CD4-positive, CD25-positive, alpha-beta regulatory T cell (primary cell): ENCODE measurements at regions not wholly inside any gene's neighbourhood (a gene's known extent, or its start where the extent isn't known, plus 50 kb on each side); places are given as distances from the start of the nearest gene placed in this dataset.
A peak's percentile ranks its signal among the peaks of the same experiment; 100 is the strongest.

Experiments
- ATAC-seq, 2 donors: fragments of 150-1000 bp; cut with Tn5 transposase; one replicate each; pipeline ENCODE4 v1.10.0; 2021; ENCODE audit warnings: low read depth in 2 of 2, moderate number of reproducible peaks in 2 of 2, moderate library complexity in 1 of 2
- DNase-seq, 3 donors: peaks; one replicate each; pipeline versions ENCODE4 v3.0.0 to v3.0.0-alpha.2; 2012 to 2022; ENCODE audit warnings: mixed read lengths in 1 of 3
- H3K27ac ChIP-seq: one replicate; pipeline ENCODE4 v1.7.0; 2013; ENCODE audit warnings: mild to moderate bottlenecking, low read length; ENCODE audit not compliant: insufficient read depth, poor library complexity, severe bottlenecking
- H3K27me3 ChIP-seq: one replicate; pipeline ENCODE4 v1.7.0; 2013; ENCODE audit warnings: low read length; ENCODE audit not compliant: control insufficient read depth, insufficient read depth
- H3K36me3 ChIP-seq: one replicate; pipeline ENCODE4 v1.7.0; 2013; ENCODE audit warnings: mild to moderate bottlenecking, low read length, moderate library complexity; ENCODE audit not compliant: control insufficient read depth, insufficient read depth
- H3K4me1 ChIP-seq: 2 replicates; pipeline ENCODE4 v1.7.0; 2013; ENCODE audit warnings: mild to moderate bottlenecking, low read length; ENCODE audit not compliant: insufficient read depth, control insufficient read depth, poor library complexity, severe bottlenecking
- H3K4me3 ChIP-seq: one replicate; pipeline ENCODE4 v1.7.0; 2013; ENCODE audit warnings: low read depth, mild to moderate bottlenecking, low read length, moderate library complexity
- H3K9me3 ChIP-seq, 2 experiments: 1 replicate in 1 of 2; 2 replicates in 1 of 2; pipeline ENCODE4 v1.7.0; 2013; ENCODE audit warnings: low read length in 2 of 2, mild to moderate bottlenecking in 1 of 2, moderate library complexity in 1 of 2; ENCODE audit not compliant: control insufficient read depth in 2 of 2
- H3K27ac Mint-ChIP-seq, 3 donors: one replicate each; pipeline ENCODE4 v1.8.0; 2020 to 2022; ENCODE audit warnings: mild to moderate bottlenecking in 3 of 3, mixed read lengths in 3 of 3, moderate library complexity in 2 of 3
- H3K27me3 Mint-ChIP-seq: one replicate; pipeline ENCODE4 v1.8.0; 2022; ENCODE audit warnings: mild to moderate bottlenecking, mixed read lengths
- H3K36me3 Mint-ChIP-seq: one replicate; pipeline ENCODE4 v1.8.0; 2020; ENCODE audit warnings: mixed read lengths
- H3K4me1 Mint-ChIP-seq, 4 donors: one replicate each; pipeline ENCODE4 v1.8.0; 2020 to 2022; ENCODE audit warnings: mixed read lengths in 4 of 4, mild to moderate bottlenecking in 1 of 4
- H3K4me3 Mint-ChIP-seq, 4 donors: one replicate each; pipeline ENCODE4 v1.8.0; 2020 to 2022; ENCODE audit warnings: mild to moderate bottlenecking in 4 of 4, mixed read lengths in 4 of 4, moderate library complexity in 3 of 4
- H3K9me3 Mint-ChIP-seq, 7 donors: one replicate each; pipeline ENCODE4 v1.8.0; 2020 to 2022; ENCODE audit warnings: mixed read lengths in 7 of 7, mild to moderate bottlenecking in 3 of 7, moderate library complexity in 2 of 7

DNA sequence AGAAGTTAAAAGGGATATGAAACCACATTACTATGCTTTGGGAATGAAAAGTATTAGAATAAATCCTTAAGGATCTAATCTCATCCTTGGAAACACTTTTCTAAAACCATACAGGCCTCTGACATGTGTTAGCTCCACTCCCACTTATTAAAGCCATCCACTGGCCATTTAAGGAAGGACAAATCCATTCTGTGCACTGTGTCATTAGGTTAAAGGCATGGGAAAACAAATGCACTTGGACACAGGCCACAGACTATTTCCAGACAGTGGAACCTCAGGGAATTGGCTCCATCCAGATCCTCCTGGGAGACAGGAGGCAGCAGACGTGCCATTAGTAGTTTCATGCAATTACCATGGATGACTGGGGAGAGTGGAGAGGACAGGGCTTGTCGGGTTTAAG lies 454.9 kb downstream of the ENC1 start:
- Histone ChIP-seq H3K4me3 (no peak overlapping the region), H3K4me1 (no peaks in the 10 kb centered on the region), H3K27ac (no peak overlapping the region), H3K27me3 (no peaks in the 10 kb centered on the region), H3K9me3 (no peaks in the 10 kb centered on the region), H3K36me3 (no peaks in the 10 kb centered on the region)
- no peak for ATAC-seq
- H3K4me3 Mint-ChIP-seq = no peak overlapping the region
- no peak for DNase-seq
- no peaks in the 10 kb centered on the region for H3K27me3 Mint-ChIP-seq
- no peaks in the 10 kb centered on the region for H3K36me3 Mint-ChIP-seq
- H3K27ac Mint-ChIP-seq = no peak overlapping the region
- peaks cover 0 to 9% (median 0%) of the 10 kb centered on the region in 7 donors for H3K9me3 Mint-ChIP-seq
- peaks cover 0 to 5% (median under 1%) of the 10 kb centered on the region in 4 donors for H3K4me1 Mint-ChIP-seq

DNA sequence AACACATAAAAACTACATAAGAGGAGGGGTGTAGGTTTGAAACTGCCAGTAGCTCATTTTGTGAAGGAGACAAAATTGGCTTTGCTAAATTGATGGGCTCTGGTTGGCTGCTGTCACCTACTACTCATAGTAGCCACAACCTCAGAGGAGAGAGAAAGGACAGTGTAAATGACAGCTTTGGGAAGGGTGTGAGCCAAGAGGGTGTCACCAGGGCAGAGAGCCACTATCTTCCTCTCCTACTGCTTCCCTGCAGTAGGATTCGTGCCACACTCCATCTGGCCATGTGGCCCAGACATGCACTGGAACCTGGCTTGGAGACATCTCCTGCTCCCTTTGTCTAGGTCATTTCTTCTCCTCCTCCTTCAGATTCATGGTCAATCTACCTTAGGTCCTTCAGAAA lies 455.9 kb downstream of the ENC1 start:
- Mint-ChIP-seq H3K9me3 (peaks cover 0 to 6% (median 0%) of the 10 kb centered on the region in 7 donors), H3K4me3 (no peak overlapping the region), H3K36me3 (no peaks in the 10 kb centered on the region), H3K27me3 (no peaks in the 10 kb centered on the region), H3K4me1 (peaks cover 0 to 5% (median under 1%) of the 10 kb centered on the region in 4 donors), H3K27ac (no peak overlapping the region)
- no peak for DNase-seq
- Histone ChIP-seq H3K27me3 (no peaks in the 10 kb centered on the region), H3K9me3 (no peaks in the 10 kb centered on the region), H3K27ac (no peak overlapping the region), H3K4me3 (no peak overlapping the region), H3K36me3 (no peaks in the 10 kb centered on the region), H3K4me1 (no peaks in the 10 kb centered on the region)
- ATAC-seq = no peak

DNA sequence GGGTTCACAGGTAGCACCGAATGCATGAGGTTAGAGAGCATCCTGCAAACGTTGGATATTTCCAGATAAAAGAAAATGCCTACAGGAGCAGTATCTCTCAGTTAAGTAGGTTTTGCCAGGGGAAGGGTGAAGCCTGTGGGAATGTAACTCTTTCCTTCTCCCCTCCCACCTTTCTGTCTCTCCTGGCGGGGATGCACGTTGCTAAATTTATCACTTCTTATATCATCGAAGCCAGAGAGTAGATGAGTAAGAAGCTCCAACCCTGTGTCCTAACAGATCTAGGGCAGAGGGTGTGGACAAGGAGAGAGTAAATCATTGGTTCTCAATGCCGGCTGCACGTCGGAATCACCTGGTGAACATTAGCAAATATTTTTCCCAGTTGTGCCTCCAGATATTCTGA lies 457.5 kb downstream of the ENC1 start:
- Mint-ChIP-seq H3K4me3 (no peak overlapping the region), H3K4me1 (peaks cover 0 to 5% (median under 1%) of the 10 kb centered on the region in 4 donors), H3K27ac (no peak overlapping the region), H3K36me3 (no peaks in the 10 kb centered on the region), H3K9me3 (peaks cover 0 to 5% (median 0%) of the 10 kb centered on the region in 7 donors), H3K27me3 (no peaks in the 10 kb centered on the region)
- H3K4me1 ChIP-seq = no peaks in the 10 kb centered on the region
- H3K4me3 ChIP-seq = no peak overlapping the region
- ATAC-seq (no peak), DNase-seq (no peak)
- no peaks in the 10 kb centered on the region for H3K27me3 ChIP-seq
- no peaks in the 10 kb centered on the region for H3K36me3 ChIP-seq
- no peak overlapping the region for H3K27ac ChIP-seq
- H3K9me3 ChIP-seq = no peaks in the 10 kb centered on the region

DNA sequence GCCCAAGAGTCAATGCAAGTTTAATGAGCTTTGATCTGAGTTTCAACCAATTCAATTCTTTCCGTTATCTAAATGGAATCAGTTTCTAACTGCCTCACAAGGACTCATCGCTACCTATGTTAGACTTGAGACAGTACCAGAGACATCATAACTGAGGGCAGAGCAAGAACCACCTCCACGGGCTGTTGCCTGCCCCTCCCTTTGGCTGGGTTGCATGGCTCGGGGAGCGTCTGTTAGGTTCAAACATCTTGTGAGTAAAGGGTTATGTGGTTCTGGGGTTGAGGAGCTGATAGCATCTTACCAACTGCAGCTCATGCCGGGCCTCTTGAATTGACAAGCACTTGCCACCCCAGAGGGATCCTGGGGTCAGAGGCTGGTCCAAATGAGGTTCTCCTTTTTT lies 457.9 kb downstream of the ENC1 start:
- no peak overlapping the region for H3K4me3 ChIP-seq
- ATAC-seq (no peak), DNase-seq (peak in 1 of 3 donors; percentile 1)
- Mint-ChIP-seq H3K9me3 (peaks cover 0 to 4% (median 0%) of the 10 kb centered on the region in 7 donors), H3K27ac (no peak overlapping the region), H3K4me1 (peaks cover 0 to 5% (median under 1%) of the 10 kb centered on the region in 4 donors), H3K4me3 (no peak overlapping the region), H3K27me3 (no peaks in the 10 kb centered on the region), H3K36me3 (no peaks in the 10 kb centered on the region)
- no peaks in the 10 kb centered on the region for H3K36me3 ChIP-seq
- no peak overlapping the region for H3K27ac ChIP-seq
- H3K9me3 ChIP-seq = no peaks in the 10 kb centered on the region
- H3K4me1 ChIP-seq = no peaks in the 10 kb centered on the region
- H3K27me3 ChIP-seq = no peaks in the 10 kb centered on the region

DNA sequence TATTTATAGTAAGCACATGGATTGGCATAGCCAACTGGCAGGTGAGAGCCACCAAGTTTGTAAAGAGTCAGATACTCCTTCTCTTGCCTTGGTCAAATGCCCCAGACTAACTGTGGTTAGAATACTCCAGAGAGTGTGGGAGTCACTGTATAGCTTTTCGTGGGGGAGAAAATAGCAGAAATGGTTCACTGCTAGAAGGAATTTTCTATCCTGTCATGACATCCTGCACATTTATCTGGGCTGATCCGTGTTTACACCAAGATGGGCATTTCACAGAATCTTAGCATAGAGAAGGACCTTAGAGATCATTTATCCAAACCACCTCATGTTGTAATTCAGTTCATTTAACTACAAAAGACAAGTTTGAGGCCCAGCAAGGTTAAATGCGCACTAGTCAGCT lies 460.8 kb downstream of the ENC1 start:
- Mint-ChIP-seq H3K4me3 (no peak overlapping the region), H3K36me3 (no peaks in the 10 kb centered on the region), H3K9me3 (peaks cover 0 to 3% (median 0%) of the 10 kb centered on the region in 7 donors), H3K27me3 (no peaks in the 10 kb centered on the region), H3K27ac (no peak overlapping the region), H3K4me1 (peaks cover 0 to 5% (median 0%) of the 10 kb centered on the region in 4 donors)
- DNase-seq (no peak), ATAC-seq (no peak)
- Histone ChIP-seq H3K27ac (no peak overlapping the region), H3K36me3 (no peaks in the 10 kb centered on the region), H3K4me1 (no peaks in the 10 kb centered on the region), H3K4me3 (no peak overlapping the region), H3K9me3 (no peaks in the 10 kb centered on the region), H3K27me3 (no peaks in the 10 kb centered on the region)

DNA sequence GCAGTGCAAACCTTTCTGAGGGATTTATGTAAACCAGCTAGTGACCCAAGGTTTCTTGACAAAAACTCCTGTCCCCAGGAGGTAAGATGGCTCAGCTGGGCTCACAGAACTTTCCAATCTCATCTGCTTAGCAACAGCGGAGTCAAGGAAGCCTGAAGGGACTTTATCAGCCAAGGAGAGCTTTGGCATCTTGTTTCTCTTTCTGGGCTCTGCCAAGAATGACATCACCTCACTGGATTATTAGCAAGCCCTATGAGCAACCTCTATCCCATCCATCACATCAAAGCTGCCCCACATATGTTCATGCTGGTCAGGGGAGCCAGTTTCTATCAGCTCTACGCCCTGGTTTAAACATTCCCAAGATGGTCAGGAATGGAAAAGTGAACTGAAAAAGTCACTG lies 461.3 kb downstream of the ENC1 start:
- no peak overlapping the region for H3K4me3 ChIP-seq
- H3K36me3 ChIP-seq = no peaks in the 10 kb centered on the region
- Mint-ChIP-seq H3K4me3 (no peak overlapping the region), H3K9me3 (peaks cover 0 to 3% (median 0%) of the 10 kb centered on the region in 7 donors), H3K27me3 (no peaks in the 10 kb centered on the region), H3K36me3 (no peaks in the 10 kb centered on the region), H3K27ac (no peak overlapping the region), H3K4me1 (peaks cover 0 to 5% (median 0%) of the 10 kb centered on the region in 4 donors)
- DNase-seq = no peak
- no peaks in the 10 kb centered on the region for H3K9me3 ChIP-seq
- H3K27ac ChIP-seq = no peak overlapping the region
- no peak for ATAC-seq
- H3K27me3 ChIP-seq = no peaks in the 10 kb centered on the region
- no peaks in the 10 kb centered on the region for H3K4me1 ChIP-seq

DNA sequence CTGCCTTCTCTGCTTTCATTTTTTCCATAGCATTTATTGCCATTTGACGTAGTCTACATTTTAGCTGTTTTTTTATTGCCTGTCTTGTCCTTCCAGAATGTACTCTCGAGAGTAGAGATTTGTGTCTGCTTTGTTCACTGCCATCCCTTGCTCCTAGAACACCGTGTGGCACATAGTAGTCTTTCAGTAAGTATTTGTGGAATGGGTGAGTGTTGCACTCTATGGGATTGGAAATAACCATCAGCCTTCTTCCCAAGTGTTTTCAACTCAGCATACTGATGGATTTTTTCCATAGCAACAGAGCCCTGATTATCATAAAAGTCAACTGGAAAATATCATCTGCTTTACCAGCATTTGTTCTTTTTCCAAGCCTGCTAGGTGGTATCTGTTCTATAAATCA lies 462.6 kb downstream of the ENC1 start:
- H3K27ac Mint-ChIP-seq = no peak overlapping the region
- H3K4me1 ChIP-seq = no peaks in the 10 kb centered on the region
- H3K27me3 ChIP-seq = no peaks in the 10 kb centered on the region
- no peaks in the 10 kb centered on the region for H3K36me3 ChIP-seq
- H3K9me3 ChIP-seq = no peaks in the 10 kb centered on the region
- H3K4me3 Mint-ChIP-seq = no peak overlapping the region
- no peak overlapping the region for H3K27ac ChIP-seq
- H3K9me3 Mint-ChIP-seq = peaks cover 0 to 3% (median 0%) of the 10 kb centered on the region in 7 donors
- ATAC-seq (no peak), DNase-seq (no peak)
- H3K4me1 Mint-ChIP-seq = peaks cover 0 to 5% (median 0%) of the 10 kb centered on the region in 4 donors
- H3K36me3 Mint-ChIP-seq = no peaks in the 10 kb centered on the region
- no peak overlapping the region for H3K4me3 ChIP-seq
- no peaks in the 10 kb centered on the region for H3K27me3 Mint-ChIP-seq

DNA sequence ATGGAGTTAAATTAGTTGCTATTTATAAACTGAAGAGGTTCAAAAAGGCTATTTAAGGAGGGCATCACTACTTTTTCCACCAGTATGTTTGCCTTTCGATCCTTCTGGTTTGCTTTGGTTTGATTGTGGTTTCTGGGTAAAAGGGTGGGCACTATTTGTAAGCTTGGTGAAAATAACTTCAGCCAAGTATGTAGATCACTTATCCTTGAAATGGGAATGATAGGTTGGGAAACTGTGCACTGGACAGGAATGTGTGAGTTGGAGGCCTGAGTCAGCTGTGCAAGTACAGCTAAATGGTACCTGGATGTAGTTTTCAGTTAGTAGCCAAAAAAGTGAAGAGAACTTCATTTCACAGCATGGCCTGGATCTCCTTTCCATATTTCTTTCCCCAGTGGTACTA lies 466.2 kb downstream of the ENC1 start:
- H3K4me1 Mint-ChIP-seq = no peaks in the 10 kb centered on the region

More for the DNA sequence above, 466.2 kb downstream of the ENC1 start:
- Mint-ChIP-seq H3K9me3 (peaks cover 0 to 2% (median 0%) of the 10 kb centered on the region in 7 donors), H3K27me3 (no peaks in the 10 kb centered on the region), H3K4me3 (no peak overlapping the region), H3K27ac (no peak overlapping the region), H3K36me3 (no peaks in the 10 kb centered on the region)
- H3K27ac ChIP-seq = no peak overlapping the region
- no peaks in the 10 kb centered on the region for H3K27me3 ChIP-seq
- no peak for DNase-seq
- H3K4me1 ChIP-seq = no peaks in the 10 kb centered on the region
- no peaks in the 10 kb centered on the region for H3K9me3 ChIP-seq
- ATAC-seq = no peak
- no peaks in the 10 kb centered on the region for H3K36me3 ChIP-seq
- H3K4me3 ChIP-seq = no peak overlapping the region
